AG04450 (cell line): ENCODE measurements at regions not wholly inside any gene's neighbourhood (a gene's known extent, or its start where the extent isn't known, plus 50 kb on each side); places are given as distances from the start of the nearest gene placed in this dataset.

Source experiments
- CTCF ChIA-PET: fragments of 300-600, 350-600 bp; formaldehyde crosslinking; extraction: SDS; loops from one replicate; lab custom pipeline; 2022; ENCODE audit warnings: antibody characterized with exemption, inconsistent platforms; lab: Charles Lee
- POLR2A ChIA-PET: fragments of 350-600 bp; formaldehyde crosslinking; extraction: SDS; loops from one replicate; lab custom pipeline; 2021; ENCODE audit warnings: antibody characterized with exemption, inconsistent platforms; lab: Yijun Ruan, JAX
- DNase-seq: peaks from one replicate; pipeline ENCODE4 v3.0.0-alpha.2; 2011; ENCODE audit warnings: low read depth, low spot score
- H3K27ac ChIP-seq: one replicate; pipeline ENCODE4 v1.5.1; 2012; ENCODE audit warnings: low read depth, low read length, control low read depth
- H3K27me3 ChIP-seq: one replicate; pipeline ENCODE4 v1.6.0; 2012; ENCODE audit warnings: low read length; ENCODE audit not compliant: control insufficient read depth, insufficient read depth
- H3K4me3 ChIP-seq: 2 replicates; pipeline ENCODE4 v1.5.1; 2011; ENCODE audit warnings: mild to moderate bottlenecking, low read depth, low read length, control low read depth
- H3K9me3 ChIP-seq: 2 replicates; pipeline ENCODE4 v1.5.1; 2012; ENCODE audit warnings: low read length; ENCODE audit not compliant: control insufficient read depth, insufficient read depth
- CTCF ChIP-seq: IDR thresholded peaks from 2 replicates; pipeline ENCODE4 v1.5.1; 2011; ENCODE audit warnings: low read depth, low read length, control low read depth, inconsistent platforms

GRCh38 chr9:105978336-105978735, 284.0 kb downstream of the TMEM38B start:
- Histone ChIP-seq H3K9me3 (no peaks in the 10 kb centered on the region), H3K27me3 (no peaks in the 10 kb centered on the region), H3K27ac (no peak overlapping the region), H3K4me3 (no peak overlapping the region)
- DNase-seq: no peak
- no peak for TF ChIP-seq CTCF
- CTCF ChIA-PET: no interaction called here
- POLR2A ChIA-PET: no interaction called here

GRCh38 chr9:105978826-105979225, 284.5 kb downstream of the TMEM38B start:
- DNase-seq: no peak
- ChIA-PET POLR2A (no interaction called here), CTCF (no interaction called here)
- TF ChIP-seq CTCF: no peak
- H3K9me3 ChIP-seq: no peaks in the 10 kb centered on the region
- H3K27ac ChIP-seq: no peak overlapping the region
- no peak overlapping the region for H3K4me3 ChIP-seq
- H3K27me3 ChIP-seq: no peaks in the 10 kb centered on the region

GRCh38 chr9:105979290-105979689, 284.9 kb downstream of the TMEM38B start:
- H3K4me3 ChIP-seq: no peak overlapping the region
- ChIA-PET CTCF (no interaction called here), POLR2A (no interaction called here)
- H3K27me3 ChIP-seq: no peaks in the 10 kb centered on the region
- no peak overlapping the region for H3K27ac ChIP-seq
- TF ChIP-seq CTCF: no peak
- H3K9me3 ChIP-seq: no peaks in the 10 kb centered on the region
- no peak for DNase-seq

GRCh38 chr9:105984714-105985113, 290.4 kb downstream of the TMEM38B start:
- ChIA-PET POLR2A (no interaction called here), CTCF (no interaction called here)
- H3K9me3 ChIP-seq: no peaks in the 10 kb centered on the region
- no peak for TF ChIP-seq CTCF
- DNase-seq: no peak
- H3K4me3 ChIP-seq: no peak overlapping the region
- no peaks in the 10 kb centered on the region for H3K27me3 ChIP-seq
- no peak overlapping the region for H3K27ac ChIP-seq

- ChIA-PET POLR2A (no interaction called here), CTCF (no interaction called here)
- Histone ChIP-seq H3K27me3 (no peaks in the 10 kb centered on the region), H3K9me3 (no peaks in the 10 kb centered on the region), H3K4me3 (no peak overlapping the region), H3K27ac (no peak overlapping the region)
- no peak for DNase-seq
- no peak for TF ChIP-seq CTCF
Measured at GRCh38 chr9:105993116-105993854, 298.9 kb downstream of the TMEM38B start.
